ENCODE measurements at regions not wholly inside any gene's neighbourhood (a gene's known extent, or its start where the extent isn't known, plus 50 kb on each side); places are given as distances from the start of the nearest gene placed in this dataset.

- DNase-seq, result no peak
These were observed 80.4 kb downstream of the EDNRB start for GRCh38 chr13:77838271-77838670.

DNA sequence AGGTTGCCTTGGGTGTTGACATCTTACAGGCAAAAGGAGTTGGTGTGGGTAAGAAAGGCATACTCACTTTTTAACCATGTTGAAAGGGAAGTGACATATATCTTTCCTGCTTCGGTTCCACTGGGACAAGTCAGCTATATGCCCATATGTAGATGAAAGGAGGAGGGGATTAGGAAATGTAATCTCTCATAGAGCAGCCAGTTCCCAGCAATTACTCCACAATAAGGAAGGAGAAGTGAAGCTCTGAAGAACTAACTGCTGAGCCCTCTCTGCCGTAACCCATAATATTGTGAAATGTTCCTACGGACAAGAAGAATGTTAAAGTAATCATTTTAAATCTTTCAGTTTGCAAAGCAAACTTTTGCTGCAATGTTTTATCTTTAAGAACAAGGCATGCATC, 82.2 kb downstream of the EDNRB start:
- no peak for DNase-seq

- DNase-seq, result no peak
These were observed 85.2 kb downstream of the EDNRB start for GRCh38 chr13:77833331-77833863.

DNA sequence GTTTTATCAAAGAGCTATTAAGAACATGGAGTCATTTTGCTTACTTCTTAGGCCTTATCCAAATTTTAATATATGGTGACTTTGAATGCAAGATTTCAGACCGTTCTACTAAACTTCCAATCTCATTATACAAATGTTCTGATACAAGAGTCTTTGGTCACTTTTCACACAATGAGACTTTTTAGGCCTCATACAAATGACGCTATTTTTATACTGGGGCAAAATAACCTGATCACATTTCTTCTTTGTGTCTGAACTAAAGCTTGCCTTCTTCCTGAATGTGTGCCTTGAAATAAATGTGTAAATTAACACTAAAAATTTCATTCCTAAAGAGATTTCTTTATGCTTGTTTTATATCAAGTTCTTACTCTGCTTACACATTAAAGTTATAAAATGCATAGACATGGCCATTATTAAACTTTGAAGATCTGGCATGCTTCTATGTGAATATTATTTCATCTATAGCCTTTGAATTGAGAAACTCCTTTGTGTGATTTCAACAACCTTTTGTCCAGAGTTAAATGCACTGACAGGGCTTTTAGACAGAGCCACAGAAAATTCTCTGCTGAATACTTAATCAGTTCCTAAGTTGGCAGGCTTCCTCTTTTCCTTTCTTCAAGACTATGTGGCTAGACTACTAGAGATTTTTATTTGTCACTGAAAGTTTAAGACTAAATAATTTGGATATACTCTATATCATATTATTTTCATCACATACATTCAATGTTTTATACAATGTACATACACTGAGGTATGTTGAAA, 86.1 kb downstream of the EDNRB start:
- DNase-seq, result no peak

DNA sequence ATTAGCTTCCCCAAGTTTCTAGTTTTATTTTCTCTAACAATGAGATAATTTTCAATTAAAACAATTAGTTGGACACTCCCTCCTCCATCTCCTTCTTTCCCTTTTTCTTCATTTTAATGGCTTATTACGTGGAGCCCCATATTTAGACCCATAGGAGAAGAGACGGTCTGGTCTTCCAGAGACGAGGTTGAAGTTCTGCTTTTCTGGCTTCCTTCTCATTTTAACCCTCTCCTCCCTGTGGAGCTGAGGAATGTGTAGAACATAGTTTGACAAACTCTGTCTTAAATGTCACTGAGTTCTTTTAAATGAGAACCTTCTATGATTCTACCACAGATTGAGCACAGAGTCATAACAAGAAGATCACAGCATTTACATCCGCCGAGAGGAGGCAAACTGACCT, 86.8 kb downstream of the EDNRB start:
- DNase-seq, result no peak

GRCh38 chr13:77829963-77830362, 88.7 kb downstream of the EDNRB start:
- DNase-seq, result no peak

DNA sequence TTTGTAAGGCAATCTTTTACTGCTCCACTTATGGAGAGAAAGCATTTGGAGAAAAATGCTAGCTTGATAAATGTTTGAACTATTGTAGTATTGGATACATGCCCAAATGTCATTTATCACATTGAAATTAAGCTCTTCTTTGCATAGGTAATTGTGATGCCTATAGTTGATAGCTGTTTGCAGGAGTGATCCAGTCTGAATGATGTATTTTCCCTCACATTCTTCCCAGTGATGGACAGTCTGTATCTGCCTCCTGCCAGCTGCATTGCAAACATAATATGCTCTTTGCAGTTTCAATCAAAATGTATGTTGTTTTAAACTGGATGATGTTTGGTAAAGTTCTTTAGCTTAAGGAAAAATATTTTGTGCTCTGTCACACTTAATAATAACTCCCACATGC, 89.8 kb downstream of the EDNRB start:
- DNase-seq, result no peak

GRCh38 chr13:77827332-77827731, 91.3 kb downstream of the EDNRB start:
- no peak for DNase-seq

DNA sequence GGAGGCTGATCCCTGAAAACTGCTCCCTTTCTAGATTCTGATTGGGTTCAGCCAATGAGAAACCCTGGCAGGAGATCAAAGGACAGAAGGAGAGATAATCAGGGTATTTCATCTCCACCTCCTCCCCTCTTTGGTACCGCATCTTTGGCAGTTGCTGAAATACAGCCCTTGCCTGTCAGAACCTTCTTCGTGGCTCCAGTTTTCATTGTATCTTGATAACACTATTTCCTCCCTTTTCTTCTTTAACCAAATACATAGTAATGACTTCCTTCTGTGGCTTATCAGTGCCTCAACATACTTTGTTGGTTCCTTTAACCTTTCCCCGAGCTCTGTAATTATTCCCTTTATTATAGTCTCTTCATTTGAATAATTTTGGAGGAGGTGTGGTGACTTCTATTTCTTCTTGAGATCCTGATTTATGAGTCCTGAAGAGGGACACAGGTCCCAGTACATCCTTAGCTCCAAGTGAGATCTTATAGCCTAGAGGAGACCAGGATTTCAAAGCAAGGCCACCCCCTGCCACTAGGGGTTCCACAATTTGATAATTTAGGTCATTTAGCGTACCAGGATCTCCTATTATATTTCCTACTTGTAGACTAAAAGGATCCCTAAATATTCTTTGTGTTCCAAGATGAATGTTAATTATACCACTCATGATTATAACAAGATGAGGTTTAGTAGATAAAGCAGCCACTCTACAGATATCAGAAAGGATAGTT, 98.0 kb downstream of the EDNRB start:
- DNase-seq, result peak; percentile 0

GRCh38 chr13:77817521-77817920, 101.1 kb downstream of the EDNRB start:
- DNase-seq, result no peak

DNA sequence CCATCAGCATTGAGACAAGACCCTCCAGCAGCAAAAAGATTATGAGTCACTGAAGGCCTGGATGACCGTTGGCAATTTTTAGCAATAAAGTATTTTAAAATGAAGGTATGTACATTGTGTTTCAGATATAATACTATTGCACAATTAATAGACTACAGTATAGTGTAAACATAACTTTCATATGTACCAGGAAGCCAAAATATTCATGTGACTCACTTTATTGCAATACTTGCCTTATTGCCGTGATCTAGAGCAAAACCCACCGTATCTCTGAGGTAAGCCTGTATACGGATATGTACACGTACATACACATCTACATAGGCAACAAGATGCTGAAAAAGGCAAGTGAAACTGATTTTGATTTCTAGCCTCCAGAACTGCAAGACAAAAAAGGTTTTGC, 103.3 kb downstream of the EDNRB start:
- no peak for DNase-seq

Measured in NCI-H69 (cell line).